HEK293 (cell line): ENCODE measurements at regions not wholly inside any gene's neighbourhood (a gene's known extent, or its start where the extent isn't known, plus 50 kb on each side); places are given as distances from the start of the nearest gene placed in this dataset.

Experiments
- CTCF ChIA-PET: fragments of 350-600 bp; formaldehyde crosslinking; extraction: SDS; loops from one replicate; lab custom pipeline; 2021; ENCODE audit warnings: antibody characterized with exemption; lab: Yijun Ruan, JAX
- POLR2A ChIA-PET: fragments of 300-600 bp; formaldehyde crosslinking; extraction: SDS; loops from one replicate; lab custom pipeline; 2020; ENCODE audit warnings: antibody characterized with exemption, inconsistent platforms; lab: Yijun Ruan, JAX
- H3K27ac ChIP-seq: fragments of 200-500 bp; sonication (Bioruptor generic); 2 replicates; pipeline ENCODE4 v1.5.1; 2014; ENCODE audit warnings: low read depth, low read length, control low read depth, inconsistent platforms; ENCODE audit errors: extremely low read depth
- H3K36me3 ChIP-seq, 2 experiments: fragments of 200-500 bp in 1 of 2; sonication (Bioruptor generic) in 1 of 2; 1 replicate in 1 of 2; 2 replicates in 1 of 2; pipeline ENCODE4 v1.5.1; 2014 to 2017; ENCODE audit warnings: inconsistent platforms in 2 of 2, low read length in 2 of 2; ENCODE audit not compliant: control insufficient read depth in 2 of 2, insufficient read depth in 1 of 2
- H3K4me1 ChIP-seq: fragments of 200-500 bp; sonication (Bioruptor generic); 2 replicates; pipeline ENCODE4 v1.5.1; 2014; ENCODE audit warnings: mild to moderate bottlenecking, low read length, inconsistent platforms; ENCODE audit not compliant: control insufficient read depth, insufficient read depth
- H3K4me3 ChIP-seq: 2 replicates; pipeline ENCODE4 v1.5.1; 2011; ENCODE audit warnings: low read depth, mild to moderate bottlenecking, control low read depth, low read length, moderate library complexity
- H3K9me3 ChIP-seq: fragments of 200-500 bp; sonication (Bioruptor generic); 2 replicates; pipeline ENCODE4 v1.5.1; 2014; ENCODE audit warnings: low read depth, low read length, inconsistent platforms; ENCODE audit not compliant: control insufficient read depth, insufficient read depth
- IKZF3 ChIP-seq: fragments of 450-650 bp; IDR thresholded peaks from 2 replicates; pipeline ENCODE4 v1.5.0; 2018; ENCODE audit warnings: missing biosample characterization, mild to moderate bottlenecking, missing genetic modification characterization, moderate library complexity
- KLF17 ChIP-seq: fragments of 450-650 bp; formaldehyde crosslinking; IDR thresholded peaks from 2 replicates; pipeline ENCODE4 v1.5.1; 2016; ENCODE audit warnings: missing biosample characterization, missing genetic modification characterization
- SCRT2 ChIP-seq: fragments of 450-650 bp; formaldehyde crosslinking; IDR thresholded peaks from 2 replicates; pipeline ENCODE4 v1.5.1; 2016; ENCODE audit warnings: missing biosample characterization, missing genetic modification characterization
- ZBTB26 ChIP-seq: fragments of 450-650 bp; formaldehyde crosslinking; optimal IDR thresholded peaks from 2 replicates; pipeline ENCODE3; 2016; ENCODE audit warnings: missing biosample characterization, mild to moderate bottlenecking, missing genetic modification characterization
- ZBTB44 ChIP-seq: fragments of 450-650 bp; IDR thresholded peaks from 2 replicates; pipeline ENCODE4 v1.5.1; 2018; ENCODE audit warnings: missing biosample characterization, mild to moderate bottlenecking, missing genetic modification characterization
- ZBTB48 ChIP-seq: fragments of 450-650 bp; formaldehyde crosslinking; IDR thresholded peaks from 2 replicates; pipeline ENCODE4 v1.5.1; 2016; ENCODE audit warnings: missing biosample characterization, missing genetic modification characterization
- ZIC2 ChIP-seq: fragments of 450-650 bp; formaldehyde crosslinking; IDR thresholded peaks from 2 replicates; pipeline ENCODE4 v1.5.1; 2016; ENCODE audit warnings: missing biosample characterization, missing genetic modification characterization
- ZNF138 ChIP-seq: fragments of 450-650 bp; formaldehyde crosslinking; IDR thresholded peaks from 2 replicates; pipeline ENCODE4 v1.5.1; 2016; ENCODE audit warnings: missing biosample characterization, missing genetic modification characterization, borderline replicate concordance
- ZNF148 ChIP-seq: fragments of 450-650 bp; formaldehyde crosslinking; IDR thresholded peaks from 2 replicates; pipeline ENCODE4 v1.5.0; 2017; ENCODE audit warnings: missing biosample characterization, missing genetic modification characterization, borderline replicate concordance
- ZNF2 ChIP-seq: fragments of 450-650 bp; formaldehyde crosslinking; IDR thresholded peaks from 2 replicates; pipeline ENCODE4 v1.5.1; 2016; ENCODE audit warnings: missing biosample characterization, missing genetic modification characterization
- ZNF24 ChIP-seq: fragments of 450-650 bp; formaldehyde crosslinking; IDR thresholded peaks from 2 replicates; pipeline ENCODE4 v1.5.1; 2016; ENCODE audit warnings: missing biosample characterization, missing genetic modification characterization
- ZNF248 ChIP-seq: fragments of 450-650 bp; formaldehyde crosslinking; IDR thresholded peaks from 2 replicates; pipeline ENCODE4 v1.5.1; 2017; ENCODE audit warnings: missing biosample characterization, missing genetic modification characterization
- ZNF423 ChIP-seq: fragments of 450-650 bp; formaldehyde crosslinking; IDR thresholded peaks from 2 replicates; pipeline ENCODE4 v1.5.1; 2016; ENCODE audit warnings: missing biosample characterization, missing genetic modification characterization
- ZNF488 ChIP-seq: fragments of 450-650 bp; formaldehyde crosslinking; IDR thresholded peaks from 2 replicates; pipeline ENCODE4 v1.5.1; 2016; ENCODE audit warnings: missing biosample characterization, missing genetic modification characterization
- ZNF561 ChIP-seq: fragments of 450-650 bp; IDR thresholded peaks from 2 replicates; pipeline ENCODE4 v1.5.1; 2018; ENCODE audit warnings: missing biosample characterization, missing genetic modification characterization, borderline replicate concordance
- ZNF624 ChIP-seq: fragments of 450-650 bp; formaldehyde crosslinking; IDR thresholded peaks from 2 replicates; pipeline ENCODE4 v1.5.1; 2017; ENCODE audit warnings: missing biosample characterization, missing genetic modification characterization
- ZNF626 ChIP-seq: fragments of 450-650 bp; sonication (Bioruptor Pico); formaldehyde crosslinking; IDR thresholded peaks from 2 replicates; pipeline ENCODE4 v1.5.1; 2018; ENCODE audit warnings: missing biosample characterization, missing genetic modification characterization, inconsistent platforms
- ZNF645 ChIP-seq: fragments of 450-650 bp; formaldehyde crosslinking; IDR thresholded peaks from 2 replicates; pipeline ENCODE4; 2016; ENCODE audit warnings: missing biosample characterization, missing genetic modification characterization
- ZNF777 ChIP-seq: fragments of 450-650 bp; formaldehyde crosslinking; IDR thresholded peaks from 2 replicates; pipeline ENCODE4 v1.5.1; 2017; ENCODE audit warnings: missing biosample characterization, missing genetic modification characterization, borderline replicate concordance
- ZSCAN16 ChIP-seq: fragments of 450-650 bp; formaldehyde crosslinking; IDR thresholded peaks from 2 replicates; pipeline ENCODE4 v1.5.1; 2016; ENCODE audit warnings: missing biosample characterization, missing genetic modification characterization

GRCh38 chr20:53660078-53660909 is 66.7 kb upstream of the ZNF217 start:
- H3K4me1 ChIP-seq: 0 out of 2 replicates have a peak, but pooled peaks cover 8% of the 10 kb centered on the region
- no peaks in the 10 kb centered on the region for H3K36me3 ChIP-seq
- POLR2A ChIA-PET: no interaction called here
- CTCF ChIA-PET: interaction anchor here (0.7 to 0.9 kb wide), 3 partner anchors 10 to 1084 kb away, joined by 3 read pairs; no protein-coding TSS in a partner anchor
- no peaks in the 10 kb centered on the region for H3K9me3 ChIP-seq
- TF ChIP-seq ZNF138 (no peak), ZNF2 (no peak), ZNF148 (tag by site-specific recombination) (no peak), ZBTB44 (tag by site-specific recombination) (no peak), ZNF624 (tag by site-specific recombination) (no peak), ZNF561 (tag by site-specific recombination) (no peak), IKZF3 (tag by site-specific recombination) (no peak), SCRT2 (tag by site-specific recombination) (no peak), ZSCAN16 (tag by site-specific recombination) (no peak), ZNF645 (tag by site-specific recombination) (no peak), ZNF24 (no peak), ZNF777 (tag by site-specific recombination) (no peak), ZNF248 (tag by site-specific recombination) (no peak), ZBTB26 (tag by site-specific recombination) (no peak), ZBTB48 (tag by site-specific recombination) (no peak), ZIC2 (tag by site-specific recombination) (no peak), ZNF423 (tag by site-specific recombination) (no peak), ZNF488 (no peak), KLF17 (tag by site-specific recombination) (no peak), ZNF626 (no peak)
- H3K4me3 ChIP-seq: no peak overlapping the region
- H3K27ac ChIP-seq: no peak overlapping the region
